KMS-11 (cell line): ENCODE measurements at regions not wholly inside any gene's neighbourhood (a gene's known extent, or its start where the extent isn't known, plus 50 kb on each side); places are given as distances from the start of the nearest gene placed in this dataset.

Experiments
- H2AFZ ChIP-seq: fragments of 200-600 bp; sonication (generic); 2 replicates; pipeline ENCODE4 v1.6.1; 2016; ENCODE audit warnings: antibody characterized with exemption, mixed run types, low read depth
- H3K27ac ChIP-seq: fragments of 200-600 bp; sonication (generic); 2 replicates; pipeline ENCODE4 v1.6.1; 2016; ENCODE audit warnings: mild to moderate bottlenecking, mixed run types
- H3K27me3 ChIP-seq: fragments of 200-600 bp; sonication (generic); 2 replicates; pipeline ENCODE4 v1.6.1; 2017; ENCODE audit warnings: mild to moderate bottlenecking, low read depth, mixed run types, moderate library complexity; ENCODE audit not compliant: insufficient read depth
- H3K36me3 ChIP-seq: fragments of 200-600 bp; sonication (generic); 2 replicates; pipeline ENCODE4 v1.6.1; 2017; ENCODE audit warnings: mild to moderate bottlenecking, mixed run types; ENCODE audit not compliant: insufficient read depth
- H3K4me1 ChIP-seq: fragments of 200-600 bp; sonication (generic); 2 replicates; pipeline ENCODE4 v1.6.1; 2016; ENCODE audit warnings: mild to moderate bottlenecking, low read depth, mixed run types; ENCODE audit not compliant: poor library complexity, severe bottlenecking
- H3K4me2 ChIP-seq: fragments of 200-600 bp; sonication (generic); 2 replicates; pipeline ENCODE4 v1.7.0; 2016; ENCODE audit warnings: mild to moderate bottlenecking, mixed run types
- H3K4me3 ChIP-seq: fragments of 200-600 bp; sonication (generic); IDR thresholded peaks from 2 replicates; pipeline ENCODE4 v1.6.1; 2017; ENCODE audit warnings: low read depth, low read length, mixed read lengths; ENCODE audit not compliant: insufficient read depth
- H3K79me2 ChIP-seq: fragments of 200-600 bp; sonication (generic); 2 replicates; pipeline ENCODE4 v1.6.1; 2016; ENCODE audit warnings: low read depth, mixed run types; ENCODE audit not compliant: insufficient read depth
- H3K9ac ChIP-seq: fragments of 200-600 bp; sonication (generic); 2 replicates; pipeline ENCODE4 v1.6.1; 2016; ENCODE audit warnings: mild to moderate bottlenecking, mixed run types
- H4K20me1 ChIP-seq: fragments of 200-600 bp; sonication (generic); 2 replicates; pipeline ENCODE4 v1.6.1; 2016; ENCODE audit warnings: mild to moderate bottlenecking, mixed run types; ENCODE audit not compliant: insufficient read depth
- TF ChIP-seq, protein P1 (sequence below): fragments of 200-600 bp; sonication (generic); conservative IDR thresholded peaks from 2 replicates; pipeline ENCODE4 v1.6.1; 2017; ENCODE audit warnings: low read depth, mild to moderate bottlenecking, antibody characterized with exemption, low read length, moderate library complexity, mixed read lengths

GRCh38 chr6:47094241-47094925 lies 52.3 kb upstream of the ADGRF1 start:
- H3K4me2 ChIP-seq: no peak overlapping the region
- no peaks in the 10 kb centered on the region for H3K79me2 ChIP-seq
- H3K27me3 ChIP-seq: no peaks in the 10 kb centered on the region
- H3K36me3 ChIP-seq: no peaks in the 10 kb centered on the region
- H3K4me3 ChIP-seq: no peak overlapping the region
- no peak overlapping the region for H3K27ac ChIP-seq
- TF ChIP-seq, protein P1, sequence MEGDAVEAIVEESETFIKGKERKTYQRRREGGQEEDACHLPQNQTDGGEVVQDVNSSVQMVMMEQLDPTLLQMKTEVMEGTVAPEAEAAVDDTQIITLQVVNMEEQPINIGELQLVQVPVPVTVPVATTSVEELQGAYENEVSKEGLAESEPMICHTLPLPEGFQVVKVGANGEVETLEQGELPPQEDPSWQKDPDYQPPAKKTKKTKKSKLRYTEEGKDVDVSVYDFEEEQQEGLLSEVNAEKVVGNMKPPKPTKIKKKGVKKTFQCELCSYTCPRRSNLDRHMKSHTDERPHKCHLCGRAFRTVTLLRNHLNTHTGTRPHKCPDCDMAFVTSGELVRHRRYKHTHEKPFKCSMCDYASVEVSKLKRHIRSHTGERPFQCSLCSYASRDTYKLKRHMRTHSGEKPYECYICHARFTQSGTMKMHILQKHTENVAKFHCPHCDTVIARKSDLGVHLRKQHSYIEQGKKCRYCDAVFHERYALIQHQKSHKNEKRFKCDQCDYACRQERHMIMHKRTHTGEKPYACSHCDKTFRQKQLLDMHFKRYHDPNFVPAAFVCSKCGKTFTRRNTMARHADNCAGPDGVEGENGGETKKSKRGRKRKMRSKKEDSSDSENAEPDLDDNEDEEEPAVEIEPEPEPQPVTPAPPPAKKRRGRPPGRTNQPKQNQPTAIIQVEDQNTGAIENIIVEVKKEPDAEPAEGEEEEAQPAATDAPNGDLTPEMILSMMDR: no peak
- no peaks in the 10 kb centered on the region for H4K20me1 ChIP-seq
- no peak overlapping the region for H2AFZ ChIP-seq
- H3K4me1 ChIP-seq: no peaks in the 10 kb centered on the region
- H3K9ac ChIP-seq: no peak overlapping the region

DNA sequence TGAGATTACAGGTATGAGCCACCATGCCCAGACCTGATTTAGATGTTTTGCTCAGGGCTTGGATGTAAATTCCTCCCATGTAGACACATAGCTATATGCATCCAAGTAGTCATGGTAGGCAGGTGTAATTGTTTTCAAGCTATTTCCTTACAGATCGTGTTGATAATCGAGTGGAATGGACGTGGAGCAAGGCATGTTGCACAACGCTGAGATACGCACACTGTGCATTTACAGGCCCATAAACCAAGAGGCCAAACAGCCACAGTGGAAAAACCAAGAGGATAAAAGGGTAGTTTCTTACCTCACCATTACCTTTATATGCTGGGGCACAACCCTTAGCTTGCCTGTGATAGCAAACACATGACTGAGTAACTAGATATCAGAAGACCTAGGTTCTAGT lies 51.0 kb upstream of the ADGRF1 start:
- H3K9ac ChIP-seq: no peak overlapping the region
- no peak overlapping the region for H3K27ac ChIP-seq
- H4K20me1 ChIP-seq: no peaks in the 10 kb centered on the region
- no peak overlapping the region for H3K4me3 ChIP-seq
- no peak overlapping the region for H3K4me2 ChIP-seq
- TF ChIP-seq, protein P1: no peak
- H3K4me1 ChIP-seq: no peaks in the 10 kb centered on the region
- no peaks in the 10 kb centered on the region for H3K79me2 ChIP-seq
- no peak overlapping the region for H2AFZ ChIP-seq
- no peaks in the 10 kb centered on the region for H3K27me3 ChIP-seq
- no peaks in the 10 kb centered on the region for H3K36me3 ChIP-seq

- H3K27ac ChIP-seq: no peak overlapping the region
- H3K4me3 ChIP-seq: no peak overlapping the region
- H2AFZ ChIP-seq: no peak overlapping the region
- H3K4me2 ChIP-seq: no peak overlapping the region
- no peaks in the 10 kb centered on the region for H3K4me1 ChIP-seq
- no peaks in the 10 kb centered on the region for H3K79me2 ChIP-seq
- no peak overlapping the region for H3K9ac ChIP-seq
- H3K36me3 ChIP-seq: no peaks in the 10 kb centered on the region
- TF ChIP-seq, protein P1: no peak
- no peaks in the 10 kb centered on the region for H3K27me3 ChIP-seq
- H4K20me1 ChIP-seq: no peaks in the 10 kb centered on the region
Measured at GRCh38 chr6:47091886-47092668, 49.9 kb upstream of the ADGRF1 start.
